HG03432 (cell line): ENCODE measurements at regions not wholly inside any gene's neighbourhood (a gene's known extent, or its start where the extent isn't known, plus 50 kb on each side); places are given as distances from the start of the nearest gene placed in this dataset.

ENCODE experiments used
- ATAC-seq: cut with Tn5 transposase; IDR thresholded peaks from one replicate; pipeline ENCODE4 v1.9.1; 2021; ENCODE audit warnings: mild to moderate bottlenecking, moderate library complexity; ENCODE audit not compliant: unreplicated experiment

GRCh38 chr2:136062066-136062837 is 55.7 kb downstream of the CXCR4 start:
- no peak for ATAC-seq

GRCh38 chr2:136060416-136060815 is 57.5 kb downstream of the CXCR4 start:
- no peak for ATAC-seq

- ATAC-seq = peak; percentile 56
Observed at GRCh38 chr2:136059036-136059472, 58.9 kb downstream of the CXCR4 start.

- no peak for ATAC-seq
Observed at GRCh38 chr2:136058262-136058661, 59.7 kb downstream of the CXCR4 start.

GRCh38 chr2:136057802-136058140 is 60.2 kb downstream of the CXCR4 start:
- ATAC-seq = no peak

- peak; percentile 49 for ATAC-seq
Observed at GRCh38 chr2:136057023-136057801, 60.7 kb downstream of the CXCR4 start.

GRCh38 chr2:136055929-136056688 is 61.8 kb downstream of the CXCR4 start:
- peak; percentile 49 for ATAC-seq

- ATAC-seq = no peak
Observed at GRCh38 chr2:136054856-136055255, 63.1 kb downstream of the CXCR4 start.

GRCh38 chr2:136052369-136053362 is 65.3 kb downstream of the CXCR4 start:
- ATAC-seq = peak; percentile 33

- ATAC-seq = no peak
Observed at GRCh38 chr2:136051725-136052048, 66.3 kb upstream of the DARS1 start.

- peak; percentile 52 for ATAC-seq
Observed at GRCh38 chr2:136051001-136051724, 65.7 kb upstream of the DARS1 start.

- no peak for ATAC-seq
Observed at GRCh38 chr2:136049991-136050920, 64.8 kb upstream of the DARS1 start.

GRCh38 chr2:136049011-136049742 is 63.8 kb upstream of the DARS1 start:
- ATAC-seq = no peak

- no peak for ATAC-seq
Observed at GRCh38 chr2:136045835-136046570, 60.6 kb upstream of the DARS1 start.

- ATAC-seq = no peak
Observed at GRCh38 chr2:136045344-136045743, 59.9 kb upstream of the DARS1 start.
